MM.1S (cell line): ENCODE measurements at regions not wholly inside any gene's neighbourhood (a gene's known extent, or its start where the extent isn't known, plus 50 kb on each side); places are given as distances from the start of the nearest gene placed in this dataset.

ENCODE experiments used
- EZH2 ChIP-seq: fragments of 300-600 bp; sonication (generic); optimal IDR thresholded peaks from 2 replicates; pipeline ENCODE3; 2017; ENCODE audit warnings: low read depth, mild to moderate bottlenecking, antibody characterized with exemption, low read length, mixed read lengths
- EZH2phosphoT487 ChIP-seq: fragments of 300-600 bp; sonication (generic); IDR thresholded peaks from 2 replicates; pipeline ENCODE4 v1.6.1; 2018; ENCODE audit warnings: antibody characterized with exemption, low read length
- TF ChIP-seq, protein P1 (sequence below): fragments of 300-600 bp; sonication (generic); IDR thresholded peaks from 2 replicates; pipeline ENCODE4 v1.5.1; 2016; ENCODE audit warnings: antibody characterized with exemption, low read length, mixed read lengths

DNA sequence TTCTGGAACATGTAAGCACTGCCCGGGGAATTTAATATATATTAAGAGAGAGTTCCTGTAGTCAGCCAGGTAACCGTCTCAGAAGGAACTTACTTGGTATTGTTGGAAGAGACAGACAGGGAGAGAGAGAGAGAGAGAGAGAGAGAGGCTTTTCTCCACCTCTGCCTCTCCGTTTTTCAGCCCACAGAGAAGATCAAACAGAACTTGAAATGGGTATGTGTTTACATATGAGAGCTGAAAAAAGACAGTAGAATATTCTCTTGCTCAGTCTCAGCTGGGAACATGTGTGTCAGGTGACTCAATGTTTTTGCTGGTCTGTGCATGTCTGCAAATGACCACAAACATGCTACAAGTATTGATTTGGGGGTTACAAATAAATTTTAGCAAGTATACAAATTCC lies 81.9 kb downstream of the MAGED1 start:
- TF ChIP-seq, protein P1, sequence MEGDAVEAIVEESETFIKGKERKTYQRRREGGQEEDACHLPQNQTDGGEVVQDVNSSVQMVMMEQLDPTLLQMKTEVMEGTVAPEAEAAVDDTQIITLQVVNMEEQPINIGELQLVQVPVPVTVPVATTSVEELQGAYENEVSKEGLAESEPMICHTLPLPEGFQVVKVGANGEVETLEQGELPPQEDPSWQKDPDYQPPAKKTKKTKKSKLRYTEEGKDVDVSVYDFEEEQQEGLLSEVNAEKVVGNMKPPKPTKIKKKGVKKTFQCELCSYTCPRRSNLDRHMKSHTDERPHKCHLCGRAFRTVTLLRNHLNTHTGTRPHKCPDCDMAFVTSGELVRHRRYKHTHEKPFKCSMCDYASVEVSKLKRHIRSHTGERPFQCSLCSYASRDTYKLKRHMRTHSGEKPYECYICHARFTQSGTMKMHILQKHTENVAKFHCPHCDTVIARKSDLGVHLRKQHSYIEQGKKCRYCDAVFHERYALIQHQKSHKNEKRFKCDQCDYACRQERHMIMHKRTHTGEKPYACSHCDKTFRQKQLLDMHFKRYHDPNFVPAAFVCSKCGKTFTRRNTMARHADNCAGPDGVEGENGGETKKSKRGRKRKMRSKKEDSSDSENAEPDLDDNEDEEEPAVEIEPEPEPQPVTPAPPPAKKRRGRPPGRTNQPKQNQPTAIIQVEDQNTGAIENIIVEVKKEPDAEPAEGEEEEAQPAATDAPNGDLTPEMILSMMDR, result no peak
- no peak for TF ChIP-seq EZH2
- no peak for TF ChIP-seq EZH2phosphoT487
